ENCODE measurements at regions not wholly inside any gene's neighbourhood (a gene's known extent, or its start where the extent isn't known, plus 50 kb on each side); places are given as distances from the start of the nearest gene placed in this dataset.

DNA sequence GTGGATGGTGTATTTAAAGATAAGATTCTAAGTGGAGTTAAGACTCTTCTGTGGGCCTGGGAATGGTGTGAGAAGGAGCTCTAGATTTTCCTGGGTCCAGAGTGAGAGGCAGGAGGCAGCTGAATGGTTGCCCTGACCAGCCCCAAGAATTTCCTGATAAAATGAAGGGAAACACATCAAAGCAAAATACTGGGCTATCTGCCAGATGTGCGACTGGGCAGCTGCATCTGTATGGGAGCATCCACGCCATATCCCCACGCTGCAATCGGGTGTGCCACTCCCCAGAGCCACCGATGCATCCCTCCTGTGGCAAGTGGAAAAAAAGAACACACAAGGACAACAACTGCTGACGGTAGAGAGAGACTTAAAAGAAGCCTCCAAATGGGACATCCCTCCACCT, 84.3 kb upstream of the COX10 start:
- TF ChIP-seq, protein P1, sequence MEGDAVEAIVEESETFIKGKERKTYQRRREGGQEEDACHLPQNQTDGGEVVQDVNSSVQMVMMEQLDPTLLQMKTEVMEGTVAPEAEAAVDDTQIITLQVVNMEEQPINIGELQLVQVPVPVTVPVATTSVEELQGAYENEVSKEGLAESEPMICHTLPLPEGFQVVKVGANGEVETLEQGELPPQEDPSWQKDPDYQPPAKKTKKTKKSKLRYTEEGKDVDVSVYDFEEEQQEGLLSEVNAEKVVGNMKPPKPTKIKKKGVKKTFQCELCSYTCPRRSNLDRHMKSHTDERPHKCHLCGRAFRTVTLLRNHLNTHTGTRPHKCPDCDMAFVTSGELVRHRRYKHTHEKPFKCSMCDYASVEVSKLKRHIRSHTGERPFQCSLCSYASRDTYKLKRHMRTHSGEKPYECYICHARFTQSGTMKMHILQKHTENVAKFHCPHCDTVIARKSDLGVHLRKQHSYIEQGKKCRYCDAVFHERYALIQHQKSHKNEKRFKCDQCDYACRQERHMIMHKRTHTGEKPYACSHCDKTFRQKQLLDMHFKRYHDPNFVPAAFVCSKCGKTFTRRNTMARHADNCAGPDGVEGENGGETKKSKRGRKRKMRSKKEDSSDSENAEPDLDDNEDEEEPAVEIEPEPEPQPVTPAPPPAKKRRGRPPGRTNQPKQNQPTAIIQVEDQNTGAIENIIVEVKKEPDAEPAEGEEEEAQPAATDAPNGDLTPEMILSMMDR (IDR thresholded peaks at IDR 0.05; ENCODE audit: low read length, missing control alignments): no peak
- DNase-seq (ENCODE audit: low read depth): no peak
- H3K4me3 ChIP-seq (replicated peaks; ENCODE audit: low read depth, low read length): no peak overlapping the region

DNA sequence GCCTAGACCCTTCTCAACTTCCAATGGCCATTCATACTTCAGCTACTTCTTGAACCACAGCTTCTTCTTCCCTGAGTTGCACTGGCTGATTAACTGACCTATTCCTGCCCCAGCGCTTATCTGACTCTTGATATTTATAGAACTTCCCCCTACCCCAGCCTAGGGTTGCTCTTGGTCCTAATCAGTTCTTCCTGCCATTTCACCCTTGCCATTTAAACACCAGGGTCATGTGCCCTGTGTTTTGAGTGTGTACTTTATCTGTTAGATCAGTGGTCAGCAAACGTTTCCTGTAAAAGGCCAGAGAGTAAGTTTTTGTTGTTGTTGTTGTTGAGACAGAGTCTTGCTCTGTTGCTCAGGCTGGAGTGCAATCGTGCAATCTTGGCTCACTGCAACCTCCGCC, 82.4 kb upstream of the COX10 start:
- H3K4me3 ChIP-seq (replicated peaks; ENCODE audit: low read depth, low read length): no peak overlapping the region
- TF ChIP-seq, protein P1 (IDR thresholded peaks at IDR 0.05; ENCODE audit: low read length, missing control alignments): no peak
- DNase-seq (ENCODE audit: low read depth): no peak

DNA sequence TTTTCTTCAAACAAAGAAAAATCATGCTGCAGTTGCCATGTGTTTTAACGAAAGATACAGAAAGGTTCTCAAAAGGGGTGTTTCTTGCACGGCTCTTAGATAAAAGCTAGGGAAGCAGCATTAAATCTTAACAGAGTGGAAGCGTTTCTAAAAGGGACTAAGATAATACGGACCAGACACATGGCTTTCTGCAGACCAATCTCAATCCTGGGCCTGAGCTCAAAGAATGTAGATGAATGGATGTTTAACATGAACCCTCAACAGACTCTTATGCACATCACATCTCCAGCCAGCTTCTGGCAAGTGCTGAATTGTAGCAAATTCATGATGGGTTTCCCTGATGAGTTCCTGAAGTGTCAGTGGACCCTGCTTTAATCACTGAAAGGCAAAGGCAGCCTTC, 80.2 kb upstream of the COX10 start:
- H3K4me3 ChIP-seq (replicated peaks; ENCODE audit: low read depth, low read length): no peak overlapping the region
- TF ChIP-seq, protein P1 (IDR thresholded peaks at IDR 0.05; ENCODE audit: low read length, missing control alignments): no peak
- DNase-seq (ENCODE audit: low read depth): no peak

DNA sequence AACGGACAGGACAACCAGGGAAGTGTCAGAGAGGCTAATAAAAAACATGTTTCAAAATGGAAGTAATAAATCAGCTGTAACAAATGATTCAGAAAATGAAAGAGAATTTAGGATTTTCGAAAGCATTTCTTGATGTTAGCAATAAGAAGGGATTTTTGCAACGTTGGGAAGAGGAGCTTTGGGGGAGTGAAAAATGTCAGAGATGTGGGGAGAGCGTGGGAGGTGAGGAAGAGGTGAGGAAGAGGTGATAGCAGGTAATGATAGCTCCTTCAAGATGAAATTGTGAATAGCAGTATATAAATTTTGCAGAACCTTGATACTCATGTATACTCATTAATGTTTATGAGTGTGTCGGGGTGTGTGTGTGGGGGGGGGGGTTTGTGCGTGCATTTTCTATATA, 76.2 kb upstream of the COX10 start:
- H3K4me3 ChIP-seq (replicated peaks; ENCODE audit: low read depth, low read length): no peak overlapping the region

DNA sequence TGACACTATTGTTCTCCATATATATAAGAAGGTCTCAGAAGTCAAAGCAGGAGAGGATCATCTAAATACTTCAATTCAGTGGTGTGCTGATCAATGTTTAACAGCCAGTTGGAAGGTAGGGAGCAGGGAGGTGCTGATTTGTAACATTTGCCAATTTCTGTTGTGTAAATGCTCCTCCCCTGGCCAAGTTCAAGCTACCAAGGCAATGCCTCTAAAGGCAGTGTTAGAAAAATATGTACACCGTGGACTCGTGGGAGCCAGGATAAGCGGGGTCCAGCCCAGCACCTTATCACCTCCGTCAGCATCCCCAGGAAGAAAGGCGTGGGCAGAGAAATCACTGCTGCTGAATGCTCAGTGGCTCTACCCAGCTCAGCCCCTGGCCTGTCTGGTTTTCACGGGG, 75.3 kb upstream of the COX10 start:
- no peak for DNase-seq (ENCODE audit: low read depth)
- TF ChIP-seq, protein P1 (IDR thresholded peaks at IDR 0.05; ENCODE audit: low read length, missing control alignments): no peak
- no peak overlapping the region for H3K4me3 ChIP-seq (replicated peaks; ENCODE audit: low read depth, low read length)

More for the DNA sequence above, 76.2 kb upstream of the COX10 start:
- TF ChIP-seq, protein P1 (IDR thresholded peaks at IDR 0.05; ENCODE audit: low read length, missing control alignments): no peak
- DNase-seq (ENCODE audit: low read depth): no peak

DNA sequence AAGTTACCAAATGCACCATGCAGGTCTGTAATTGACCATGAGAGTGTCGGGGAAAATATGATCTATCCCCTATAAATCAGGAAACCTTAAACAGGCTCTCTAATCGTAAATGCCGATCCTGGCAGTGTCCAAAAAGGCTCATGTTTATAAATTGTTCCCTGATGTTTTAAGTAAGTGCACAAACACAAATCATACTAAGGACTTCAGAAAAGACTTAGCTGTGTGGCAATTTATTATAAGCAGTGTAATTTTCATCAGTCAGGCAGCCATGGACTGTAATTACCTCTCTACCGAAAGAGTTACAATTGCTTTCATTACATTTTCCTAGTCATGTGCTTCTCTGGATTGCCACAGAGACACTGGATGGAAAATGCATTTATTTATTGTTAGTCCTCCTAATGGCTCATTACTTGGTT, 73.4 kb upstream of the COX10 start:
- no peak for DNase-seq (ENCODE audit: low read depth)
- H3K4me3 ChIP-seq (replicated peaks; ENCODE audit: low read depth, low read length): no peak overlapping the region
- TF ChIP-seq, protein P1 (IDR thresholded peaks at IDR 0.05; ENCODE audit: low read length, missing control alignments): no peak

DNA sequence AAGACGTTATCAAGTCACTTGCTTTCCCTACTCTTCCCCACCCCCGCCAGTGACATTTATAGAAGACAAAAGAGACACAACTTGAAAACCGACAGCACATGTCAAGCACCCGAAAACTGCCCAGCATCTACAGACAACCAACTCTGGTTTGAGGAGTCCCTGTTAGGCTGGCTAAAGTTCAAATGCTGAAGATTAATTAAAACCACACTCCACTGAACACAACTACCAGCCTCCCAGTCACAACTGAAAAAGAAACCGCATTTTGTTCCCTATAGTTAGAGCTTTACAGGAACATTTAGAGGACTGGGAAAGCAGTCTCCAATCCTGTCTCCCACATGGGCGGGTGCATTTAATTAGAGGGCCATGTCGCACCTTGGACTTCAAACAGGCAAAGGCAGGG, 73.0 kb upstream of the COX10 start:
- no peak for DNase-seq (ENCODE audit: low read depth)
- TF ChIP-seq, protein P1 (IDR thresholded peaks at IDR 0.05; ENCODE audit: low read length, missing control alignments): no peak
- no peak overlapping the region for H3K4me3 ChIP-seq (replicated peaks; ENCODE audit: low read depth, low read length)
